ENCODE measurements at regions not wholly inside any gene's neighbourhood (a gene's known extent, or its start where the extent isn't known, plus 50 kb on each side); places are given as distances from the start of the nearest gene placed in this dataset.

DNA sequence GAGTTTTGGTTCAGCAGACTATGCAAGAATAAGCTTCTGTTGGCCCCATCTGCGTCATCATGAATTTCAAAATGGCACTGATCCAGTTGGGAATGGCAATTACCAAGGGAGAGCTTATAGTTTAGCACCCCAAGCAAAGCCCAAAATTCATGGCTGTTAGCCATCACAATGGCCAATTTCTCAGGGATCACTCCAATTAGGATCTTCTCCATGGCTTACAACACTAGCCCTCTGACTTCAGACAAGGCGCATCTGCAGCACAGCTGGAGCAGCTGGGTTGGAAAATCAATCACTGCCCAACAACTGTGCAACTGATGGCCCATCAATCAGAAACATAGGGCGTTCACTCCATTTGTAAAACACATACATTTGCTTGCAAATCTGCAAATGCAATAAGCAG is 273.6 kb downstream of the SRBD1 start:
- Mint-ChIP-seq H3K27ac (ENCODE audit: low read depth) (no peak overlapping the region), H3K36me3 (ENCODE audit: insufficient read depth) (no peaks in the 10 kb centered on the region), H3K4me3 (no peak overlapping the region), H3K27me3 (peaks cover 25% of the 10 kb centered on the region), H3K9me3 (no peaks in the 10 kb centered on the region), H3K4me1 (no peaks in the 10 kb centered on the region)
- ATAC-seq (replicated peaks; ENCODE audit: extremely low read depth, poor library complexity, severe bottlenecking) (no peak), DNase-seq (ENCODE audit: low spot score in 2 of 2) (no peak)

DNA sequence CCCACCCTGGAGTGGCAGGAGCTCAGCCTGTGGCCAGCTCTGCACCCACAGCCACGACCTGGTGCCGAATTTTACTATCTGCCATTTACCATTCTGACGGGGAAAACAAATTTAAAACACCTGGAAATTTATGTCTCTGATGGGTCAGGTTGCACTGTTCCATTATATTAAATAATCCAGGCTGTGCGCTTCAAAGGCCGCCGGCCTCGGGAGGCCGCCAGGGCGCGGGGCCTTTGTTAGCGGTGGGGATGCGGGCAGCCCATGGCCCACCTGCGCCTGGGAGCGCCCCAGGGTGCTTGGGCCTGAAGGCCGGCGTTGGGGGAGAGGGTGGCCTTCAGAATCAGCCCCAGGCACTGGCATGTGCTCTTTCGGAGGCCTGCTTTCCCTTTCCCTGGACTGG is 276.9 kb downstream of the SRBD1 start:
- no peak overlapping the region for H3K27ac Mint-ChIP-seq (ENCODE audit: low read depth)
- no peak for ATAC-seq (replicated peaks; ENCODE audit: extremely low read depth, poor library complexity, severe bottlenecking)

GRCh38 chr2:45332567-45332966 is 278.5 kb downstream of the SRBD1 start:
- Mint-ChIP-seq H3K4me1 (no peaks in the 10 kb centered on the region), H3K9me3 (no peaks in the 10 kb centered on the region), H3K27me3 (peaks cover 23% of the 10 kb centered on the region), H3K27ac (ENCODE audit: low read depth) (no peak overlapping the region), H3K4me3 (no peak overlapping the region), H3K36me3 (ENCODE audit: insufficient read depth) (no peaks in the 10 kb centered on the region)
- no peak for ATAC-seq (replicated peaks; ENCODE audit: extremely low read depth, poor library complexity, severe bottlenecking)
- DNase-seq (ENCODE audit: low spot score in 2 of 2) = no peak

More for the DNA sequence above, 276.9 kb downstream of the SRBD1 start:
- H3K4me3 Mint-ChIP-seq = no peak overlapping the region
- H3K36me3 Mint-ChIP-seq (ENCODE audit: insufficient read depth) = no peaks in the 10 kb centered on the region
- H3K27me3 Mint-ChIP-seq = peaks cover 25% of the 10 kb centered on the region
- no peak for DNase-seq (ENCODE audit: low spot score in 2 of 2)
- H3K4me1 Mint-ChIP-seq = no peaks in the 10 kb centered on the region
- H3K9me3 Mint-ChIP-seq = no peaks in the 10 kb centered on the region

DNA sequence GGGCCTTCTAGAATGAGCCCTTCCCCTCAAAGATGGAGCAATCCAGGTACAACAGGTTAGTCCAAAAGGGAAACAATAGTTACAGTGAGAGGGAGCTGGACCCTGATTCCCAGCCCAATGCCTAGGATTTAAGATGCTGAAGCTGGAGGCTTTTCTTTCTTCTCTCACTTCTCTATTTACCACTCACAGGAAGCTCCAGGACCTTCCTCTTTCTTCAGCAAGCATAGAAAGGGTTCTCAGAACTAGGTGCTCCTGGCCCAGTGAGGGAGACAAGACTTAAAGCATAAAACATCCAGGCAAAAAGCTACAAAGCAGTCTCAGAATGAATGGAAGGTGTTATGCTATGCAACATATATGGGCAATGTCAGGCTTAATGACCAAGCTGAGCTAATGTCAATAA is 279.0 kb downstream of the SRBD1 start:
- H3K27ac Mint-ChIP-seq (ENCODE audit: low read depth) = no peak overlapping the region
- no peak for ATAC-seq (replicated peaks; ENCODE audit: extremely low read depth, poor library complexity, severe bottlenecking)
- no peak for DNase-seq (ENCODE audit: low spot score in 2 of 2)
- no peaks in the 10 kb centered on the region for H3K9me3 Mint-ChIP-seq
- H3K4me3 Mint-ChIP-seq = no peak overlapping the region
- no peaks in the 10 kb centered on the region for H3K4me1 Mint-ChIP-seq
- H3K36me3 Mint-ChIP-seq (ENCODE audit: insufficient read depth) = no peaks in the 10 kb centered on the region
- H3K27me3 Mint-ChIP-seq = peaks cover 28% of the 10 kb centered on the region

DNA sequence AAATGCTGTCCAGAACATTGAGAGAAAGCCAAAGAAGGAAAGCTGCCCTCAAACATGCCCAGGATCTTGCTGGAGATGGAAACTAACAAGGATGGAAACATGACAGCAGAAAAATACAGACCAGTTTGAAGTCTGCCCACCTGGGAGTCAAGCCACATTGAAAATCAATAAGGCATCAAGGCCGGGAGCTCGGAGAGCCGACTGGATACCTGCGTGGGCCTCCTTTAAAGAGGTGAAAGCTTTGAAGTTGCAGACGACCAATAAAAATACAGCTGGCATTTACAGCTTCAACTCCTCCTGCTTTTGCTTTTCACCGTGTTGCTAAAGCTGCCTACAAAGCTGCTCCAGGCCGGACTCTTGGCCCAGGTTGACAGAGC is 279.7 kb downstream of the SRBD1 start:
- Mint-ChIP-seq H3K4me3 (no peak overlapping the region), H3K27ac (ENCODE audit: low read depth) (no peak overlapping the region), H3K9me3 (no peaks in the 10 kb centered on the region), H3K36me3 (ENCODE audit: insufficient read depth) (no peaks in the 10 kb centered on the region), H3K4me1 (no peaks in the 10 kb centered on the region), H3K27me3 (peaks cover 30% of the 10 kb centered on the region)
- ATAC-seq (replicated peaks; ENCODE audit: extremely low read depth, poor library complexity, severe bottlenecking) (no peak), DNase-seq (ENCODE audit: low spot score in 2 of 2) (no peak)

DNA sequence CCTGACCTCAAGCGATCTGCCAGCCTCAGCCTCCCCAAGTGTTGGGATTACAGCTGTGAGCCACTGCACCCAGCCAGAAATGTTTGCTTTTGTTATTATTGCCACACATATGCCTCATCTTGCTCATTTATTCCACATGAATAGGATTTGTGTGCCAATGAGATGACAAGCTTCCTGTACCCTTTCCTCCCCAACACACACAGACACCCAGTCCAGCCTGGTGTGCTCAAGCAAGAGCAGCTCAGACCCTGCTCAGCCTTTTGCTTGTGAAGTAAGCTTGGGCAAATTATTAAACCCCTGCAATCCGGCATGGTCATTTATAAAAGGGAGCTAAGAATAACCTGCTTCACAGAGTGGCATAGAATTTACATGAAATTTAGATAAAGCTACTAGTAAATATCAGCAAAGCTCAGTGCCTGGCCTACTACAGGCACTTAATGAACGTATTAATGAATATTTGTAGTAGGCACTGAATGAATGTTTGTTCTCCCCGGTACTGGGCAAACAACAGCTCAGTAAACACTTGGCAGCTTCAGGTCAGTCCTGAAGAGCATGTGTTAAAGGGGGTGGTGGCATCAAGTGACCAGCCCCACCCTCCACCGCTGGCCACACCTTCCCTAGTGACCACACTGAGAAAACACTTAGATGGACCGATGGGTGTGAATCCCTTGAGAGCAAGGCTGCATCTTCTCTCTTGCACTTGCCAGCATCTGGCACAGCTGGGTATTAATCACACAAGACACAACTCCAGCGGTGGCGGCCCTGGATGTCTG is 280.2 kb downstream of the SRBD1 start:
- no peaks in the 10 kb centered on the region for H3K4me1 Mint-ChIP-seq
- H3K36me3 Mint-ChIP-seq (ENCODE audit: insufficient read depth) = no peaks in the 10 kb centered on the region
- DNase-seq (ENCODE audit: low spot score in 2 of 2) (no peak), ATAC-seq (replicated peaks; ENCODE audit: extremely low read depth, poor library complexity, severe bottlenecking) (no peak)
- no peaks in the 10 kb centered on the region for H3K9me3 Mint-ChIP-seq
- no peak overlapping the region for H3K27ac Mint-ChIP-seq (ENCODE audit: low read depth)
- no peak overlapping the region for H3K4me3 Mint-ChIP-seq
- H3K27me3 Mint-ChIP-seq = peaks cover 30% of the 10 kb centered on the region

- DNase-seq (ENCODE audit: low spot score in 2 of 2) = no peak
- no peak overlapping the region for H3K4me3 Mint-ChIP-seq
- H3K36me3 Mint-ChIP-seq (ENCODE audit: insufficient read depth) = no peaks in the 10 kb centered on the region
- peaks cover 30% of the 10 kb centered on the region for H3K27me3 Mint-ChIP-seq
- no peaks in the 10 kb centered on the region for H3K4me1 Mint-ChIP-seq
- no peak for ATAC-seq (replicated peaks; ENCODE audit: extremely low read depth, poor library complexity, severe bottlenecking)
- H3K9me3 Mint-ChIP-seq = no peaks in the 10 kb centered on the region
- H3K27ac Mint-ChIP-seq (ENCODE audit: low read depth) = no peak overlapping the region
Measured at GRCh38 chr2:45330108-45330507, 281.0 kb downstream of the SRBD1 start.

DNA sequence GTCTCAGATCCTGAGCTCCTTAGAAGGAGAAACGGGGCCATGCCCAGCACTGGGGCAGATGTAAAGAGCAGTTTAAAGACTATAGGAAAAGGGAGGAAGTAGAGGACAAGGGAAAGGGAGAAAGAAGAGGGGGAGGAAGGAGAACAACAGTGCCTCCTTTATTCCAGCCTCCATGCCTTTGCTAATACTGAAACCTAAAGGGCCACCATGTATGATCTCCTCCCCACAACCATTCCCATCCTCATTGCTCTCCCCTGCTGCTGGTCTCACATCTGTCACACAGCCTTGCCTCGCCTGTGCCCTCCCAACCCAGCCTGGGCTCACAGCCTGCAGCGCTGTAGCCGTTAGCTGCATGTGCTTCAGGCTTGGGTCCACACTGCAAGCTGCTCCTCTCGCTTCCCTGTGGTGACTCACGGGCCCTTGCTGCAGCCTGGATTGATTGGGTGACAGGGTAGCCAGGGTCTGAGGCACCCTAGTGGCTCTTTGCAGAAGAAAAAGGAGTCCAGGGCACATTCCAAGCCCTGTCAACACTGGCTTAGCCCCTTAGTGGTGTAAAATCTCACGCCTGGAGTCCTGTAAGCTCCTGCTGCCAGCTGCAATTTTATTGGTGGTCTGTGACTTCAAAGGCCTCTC is 281.9 kb downstream of the SRBD1 start:
- peaks cover 30% of the 10 kb centered on the region for H3K27me3 Mint-ChIP-seq
- no peak overlapping the region for H3K27ac Mint-ChIP-seq (ENCODE audit: low read depth)
- H3K9me3 Mint-ChIP-seq = no peaks in the 10 kb centered on the region
- H3K4me1 Mint-ChIP-seq = no peaks in the 10 kb centered on the region
- H3K36me3 Mint-ChIP-seq (ENCODE audit: insufficient read depth) = no peaks in the 10 kb centered on the region
- no peak for ATAC-seq (replicated peaks; ENCODE audit: extremely low read depth, poor library complexity, severe bottlenecking)
- H3K4me3 Mint-ChIP-seq = no peak overlapping the region
- no peak for DNase-seq (ENCODE audit: low spot score in 2 of 2)

DNA sequence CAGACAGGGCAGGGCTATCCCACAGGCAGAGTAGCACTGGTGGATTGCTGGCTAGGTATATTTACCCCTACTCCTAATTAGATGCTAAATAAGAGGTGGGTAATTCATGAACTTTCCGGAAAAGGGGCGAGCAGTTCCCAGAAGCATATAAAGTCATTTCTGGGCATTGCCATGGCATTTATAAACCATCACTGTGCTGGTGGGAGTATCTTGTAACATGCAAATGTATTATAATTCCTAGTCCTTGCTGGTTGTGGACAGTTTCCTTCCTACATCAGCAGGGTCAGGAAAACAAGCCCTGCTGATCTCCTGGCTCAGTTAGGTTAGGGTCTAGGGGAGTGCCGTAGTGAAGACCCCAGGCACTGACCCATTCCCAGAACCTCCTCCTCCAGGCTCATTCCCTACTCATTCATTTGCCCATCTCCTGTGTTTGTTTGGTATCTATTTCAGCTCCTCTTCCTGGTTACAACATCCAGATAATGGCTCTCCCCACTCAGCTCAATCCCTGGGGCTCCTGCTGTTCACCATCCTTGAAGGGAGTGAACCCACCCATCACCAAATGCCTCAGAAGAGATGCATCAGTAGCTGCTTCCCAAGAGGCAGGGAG is 282.7 kb downstream of the SRBD1 start:
- ATAC-seq (replicated peaks; ENCODE audit: extremely low read depth, poor library complexity, severe bottlenecking) (no peak), DNase-seq (ENCODE audit: low spot score in 2 of 2) (no peak)
- H3K4me1 Mint-ChIP-seq = no peaks in the 10 kb centered on the region
- H3K36me3 Mint-ChIP-seq (ENCODE audit: insufficient read depth) = no peaks in the 10 kb centered on the region
- no peak overlapping the region for H3K27ac Mint-ChIP-seq (ENCODE audit: low read depth)
- no peak overlapping the region for H3K4me3 Mint-ChIP-seq
- no peaks in the 10 kb centered on the region for H3K9me3 Mint-ChIP-seq
- H3K27me3 Mint-ChIP-seq = peaks cover 30% of the 10 kb centered on the region

DNA sequence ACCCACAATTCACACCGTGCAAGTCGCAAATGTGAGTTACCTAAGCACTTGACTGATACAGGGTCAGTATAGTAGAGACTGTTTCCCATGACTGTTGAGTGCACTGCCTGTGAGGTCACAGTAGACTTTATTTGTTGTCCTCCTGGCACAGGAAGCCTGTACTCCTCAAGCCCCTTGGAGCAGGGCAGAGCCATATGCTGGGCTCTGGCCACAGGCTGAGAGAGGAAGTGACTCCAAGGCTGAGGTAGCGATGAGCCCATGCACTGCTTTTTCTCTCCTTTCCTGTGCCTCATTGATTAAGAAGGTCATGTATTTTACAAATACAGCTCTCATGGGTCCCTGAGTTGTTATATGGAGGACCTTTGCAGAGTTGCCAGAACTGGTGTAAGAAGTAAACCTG is 287.7 kb downstream of the SRBD1 start:
- no peaks in the 10 kb centered on the region for H3K9me3 Mint-ChIP-seq
- no peaks in the 10 kb centered on the region for H3K36me3 Mint-ChIP-seq (ENCODE audit: insufficient read depth)

DNA sequence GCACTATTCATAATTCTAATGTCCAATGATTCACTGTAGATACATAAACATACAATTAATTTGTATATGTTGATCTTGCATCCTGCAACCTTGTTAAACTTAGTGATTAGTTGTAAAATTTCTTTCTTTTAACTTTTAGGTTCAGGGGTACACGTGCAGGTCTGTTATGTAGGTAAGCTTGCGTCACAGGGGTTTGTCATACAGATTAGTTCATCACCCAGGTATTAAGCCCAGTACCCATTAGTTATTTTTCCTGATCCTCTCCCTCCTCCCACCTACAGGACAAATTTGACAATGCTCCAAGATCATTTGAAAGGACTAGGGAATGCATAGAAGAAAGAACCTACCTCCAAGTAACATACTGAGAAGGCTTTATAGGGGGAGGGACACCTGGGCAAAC is 290.1 kb downstream of the SRBD1 start:
- Mint-ChIP-seq H3K4me3 (no peak overlapping the region), H3K36me3 (ENCODE audit: insufficient read depth) (no peaks in the 10 kb centered on the region), H3K4me1 (no peaks in the 10 kb centered on the region), H3K27ac (ENCODE audit: low read depth) (no peak overlapping the region), H3K9me3 (no peaks in the 10 kb centered on the region), H3K27me3 (peaks cover 22% of the 10 kb centered on the region)
- DNase-seq (ENCODE audit: low spot score in 2 of 2) = no peak
- ATAC-seq (replicated peaks; ENCODE audit: extremely low read depth, poor library complexity, severe bottlenecking) = no peak

More for the DNA sequence above, 287.7 kb downstream of the SRBD1 start:
- DNase-seq (ENCODE audit: low spot score in 2 of 2) = no peak
- no peak overlapping the region for H3K27ac Mint-ChIP-seq (ENCODE audit: low read depth)
- peaks cover 34% of the 10 kb centered on the region for H3K27me3 Mint-ChIP-seq
- no peak overlapping the region for H3K4me3 Mint-ChIP-seq
- ATAC-seq (replicated peaks; ENCODE audit: extremely low read depth, poor library complexity, severe bottlenecking) = no peak
- no peaks in the 10 kb centered on the region for H3K4me1 Mint-ChIP-seq

DNA sequence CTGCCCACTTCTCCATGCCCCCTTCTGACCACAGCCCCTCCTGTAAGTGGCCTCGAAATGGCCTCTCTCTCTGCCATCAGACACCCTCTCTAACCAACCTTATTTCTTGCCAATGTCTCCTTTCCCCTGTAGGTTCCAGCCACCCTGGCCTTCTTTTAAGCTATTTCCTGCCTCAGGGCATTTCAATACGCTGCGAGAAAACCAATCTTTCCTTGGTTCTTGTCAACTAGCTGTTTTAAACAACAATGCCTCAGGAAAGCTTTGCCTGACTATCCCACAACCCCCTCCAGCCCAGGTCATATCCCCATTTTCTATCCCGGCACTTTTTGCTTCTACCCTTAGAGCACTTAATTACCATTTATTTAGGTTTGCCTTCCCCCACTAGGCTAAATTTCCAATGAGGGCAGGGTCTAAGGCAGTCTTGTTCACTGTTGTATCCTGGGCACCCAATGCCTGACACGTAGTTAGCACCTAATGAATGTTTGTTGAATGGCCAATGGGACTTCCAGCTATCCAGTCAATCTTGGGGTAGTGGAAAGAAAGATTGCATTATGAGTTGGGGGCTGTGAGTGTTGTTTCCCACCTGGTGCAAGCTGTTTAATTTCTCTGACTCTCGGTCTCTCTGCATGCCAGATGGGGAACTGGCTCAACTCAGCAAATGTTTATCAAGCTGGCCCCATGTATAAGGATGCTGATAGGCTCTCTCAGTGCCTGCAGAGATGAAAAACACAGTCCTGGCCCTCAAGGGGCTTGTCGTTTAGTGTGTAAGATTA is 291.2 kb downstream of the SRBD1 start:
- no peak overlapping the region for H3K27ac Mint-ChIP-seq (ENCODE audit: low read depth)
- peaks cover 22% of the 10 kb centered on the region for H3K27me3 Mint-ChIP-seq
- no peak overlapping the region for H3K4me3 Mint-ChIP-seq
- no peaks in the 10 kb centered on the region for H3K9me3 Mint-ChIP-seq
- no peak for DNase-seq (ENCODE audit: low spot score in 2 of 2)
- H3K4me1 Mint-ChIP-seq = no peaks in the 10 kb centered on the region
- no peak for ATAC-seq (replicated peaks; ENCODE audit: extremely low read depth, poor library complexity, severe bottlenecking)
- H3K36me3 Mint-ChIP-seq (ENCODE audit: insufficient read depth) = no peaks in the 10 kb centered on the region

Data from central memory CD8-positive, alpha-beta T cell (primary cell).